ENCODE measurements at regions not wholly inside any gene's neighbourhood (a gene's known extent, or its start where the extent isn't known, plus 50 kb on each side); places are given as distances from the start of the nearest gene placed in this dataset.

GRCh38 chr6:33950472-33950881 is 146.7 kb upstream of the MLN start:
- TF ChIP-seq POLR2A (IDR thresholded peaks at IDR 0.05), result no peak
- TF ChIP-seq, protein P1, sequence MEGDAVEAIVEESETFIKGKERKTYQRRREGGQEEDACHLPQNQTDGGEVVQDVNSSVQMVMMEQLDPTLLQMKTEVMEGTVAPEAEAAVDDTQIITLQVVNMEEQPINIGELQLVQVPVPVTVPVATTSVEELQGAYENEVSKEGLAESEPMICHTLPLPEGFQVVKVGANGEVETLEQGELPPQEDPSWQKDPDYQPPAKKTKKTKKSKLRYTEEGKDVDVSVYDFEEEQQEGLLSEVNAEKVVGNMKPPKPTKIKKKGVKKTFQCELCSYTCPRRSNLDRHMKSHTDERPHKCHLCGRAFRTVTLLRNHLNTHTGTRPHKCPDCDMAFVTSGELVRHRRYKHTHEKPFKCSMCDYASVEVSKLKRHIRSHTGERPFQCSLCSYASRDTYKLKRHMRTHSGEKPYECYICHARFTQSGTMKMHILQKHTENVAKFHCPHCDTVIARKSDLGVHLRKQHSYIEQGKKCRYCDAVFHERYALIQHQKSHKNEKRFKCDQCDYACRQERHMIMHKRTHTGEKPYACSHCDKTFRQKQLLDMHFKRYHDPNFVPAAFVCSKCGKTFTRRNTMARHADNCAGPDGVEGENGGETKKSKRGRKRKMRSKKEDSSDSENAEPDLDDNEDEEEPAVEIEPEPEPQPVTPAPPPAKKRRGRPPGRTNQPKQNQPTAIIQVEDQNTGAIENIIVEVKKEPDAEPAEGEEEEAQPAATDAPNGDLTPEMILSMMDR (IDR thresholded peaks at IDR 0.05), result no peak
- H3K4me3 ChIP-seq, result no peak overlapping the region
- no peak for DNase-seq
- intact Hi-C loops (cut with DNase I), result no loop called here
- no peaks in the 10 kb centered on the region for H3K36me3 ChIP-seq (replicated peaks in 1 of 2)
- WGBS, 4 donors, result 20 to 75% (median 46%) methylated on average over 1 to 2 of the region's 2 CpGs
- H3K9me3 ChIP-seq (replicated peaks in 1 of 3), result no peaks in the 10 kb centered on the region
- no peaks in the 10 kb centered on the region for H3K27me3 ChIP-seq
- H3K27ac ChIP-seq, result no peak overlapping the region
- H3K4me1 ChIP-seq (replicated peaks in 1 of 2), result no peaks in the 10 kb centered on the region

GRCh38 chr6:33949877-33950435 is 146.2 kb upstream of the MLN start:
- Histone ChIP-seq H3K36me3 (replicated peaks in 1 of 2) (no peaks in the 10 kb centered on the region), H3K4me3 (no peak overlapping the region), H3K9me3 (replicated peaks in 1 of 3) (no peaks in the 10 kb centered on the region), H3K4me1 (replicated peaks in 1 of 2) (no peaks in the 10 kb centered on the region), H3K27ac (no peak overlapping the region), H3K27me3 (no peaks in the 10 kb centered on the region)
- TF ChIP-seq, protein P1 (IDR thresholded peaks at IDR 0.05), result no peak
- TF ChIP-seq POLR2A (IDR thresholded peaks at IDR 0.05), result no peak
- no peak for DNase-seq
- intact Hi-C loops (cut with DNase I), result no loop called here
- 80 to 88% (median 85%) methylated on average over 6 to 9 of the region's 9 CpGs for WGBS, 4 donors

- H3K4me3 ChIP-seq, result no peak overlapping the region
- no peaks in the 10 kb centered on the region for H3K27me3 ChIP-seq
- H3K36me3 ChIP-seq (replicated peaks in 1 of 2), result no peaks in the 10 kb centered on the region
- H3K9me3 ChIP-seq (replicated peaks in 1 of 3), result no peaks in the 10 kb centered on the region
- 84 to 97% (median 88%) methylated on average over 4 to 5 of the region's 5 CpGs for WGBS, 4 donors
- intact Hi-C loops (cut with DNase I), result no loop called here
- H3K27ac ChIP-seq, result no peak overlapping the region
- DNase-seq, result no peak
- no peaks in the 10 kb centered on the region for H3K4me1 ChIP-seq (replicated peaks in 1 of 2)
- no peak for TF ChIP-seq POLR2A (IDR thresholded peaks at IDR 0.05)
- TF ChIP-seq, protein P1 (IDR thresholded peaks at IDR 0.05), result no peak
Observed at GRCh38 chr6:33949111-33949510, 145.3 kb upstream of the MLN start.

DNA sequence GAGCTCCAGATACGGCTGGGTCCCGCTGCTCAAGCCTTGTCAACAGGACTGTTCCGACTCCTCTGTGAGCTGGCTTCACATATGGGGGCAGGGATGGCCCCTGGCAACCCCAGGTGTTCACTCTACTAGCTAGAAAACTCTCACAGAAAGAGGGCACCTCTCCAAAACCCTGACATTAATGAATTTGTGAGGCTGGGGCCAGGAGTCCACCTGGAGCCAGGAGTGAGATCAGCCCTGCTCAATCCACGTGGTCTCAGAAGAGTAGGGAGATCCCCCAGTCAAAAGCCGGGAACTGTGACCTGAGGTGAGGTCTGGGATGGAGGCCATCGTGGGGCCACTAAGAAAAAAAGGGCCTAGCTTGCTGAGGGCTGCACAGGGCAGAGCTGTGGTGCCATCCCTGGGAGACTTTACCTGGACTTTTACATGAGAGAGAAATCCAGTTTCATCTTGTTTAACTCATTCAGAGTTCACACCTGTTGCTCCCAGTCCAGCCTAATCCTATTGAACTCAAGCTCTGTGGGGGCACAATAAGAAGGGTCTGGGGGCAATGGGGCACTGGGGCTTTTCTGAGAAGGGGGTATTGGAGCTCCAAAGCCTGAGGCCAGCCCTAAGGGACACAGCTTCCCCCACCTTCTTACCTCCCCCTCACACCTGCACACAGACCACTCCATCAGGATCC is 144.3 kb upstream of the MLN start:
- no peak overlapping the region for H3K4me3 ChIP-seq
- TF ChIP-seq, protein P1 (IDR thresholded peaks at IDR 0.05), result no peak
- no peak for TF ChIP-seq POLR2A (IDR thresholded peaks at IDR 0.05)
- DNase-seq, result no peak
- H3K27ac ChIP-seq, result no peak overlapping the region
- H3K9me3 ChIP-seq (replicated peaks in 1 of 3), result no peaks in the 10 kb centered on the region
- H3K4me1 ChIP-seq (replicated peaks in 1 of 2), result no peaks in the 10 kb centered on the region
- 79 to 91% (median 89%) methylated on average over 6 of the region's 6 CpGs for WGBS, 4 donors
- no peaks in the 10 kb centered on the region for H3K36me3 ChIP-seq (replicated peaks in 1 of 2)
- intact Hi-C loops (cut with DNase I), result no loop called here
- no peaks in the 10 kb centered on the region for H3K27me3 ChIP-seq

Measured in adrenal gland (tissue), 9 donors.